ENCODE measurements at regions not wholly inside any gene's neighbourhood (a gene's known extent, or its start where the extent isn't known, plus 50 kb on each side); places are given as distances from the start of the nearest gene placed in this dataset.

- no peak for TF ChIP-seq PCBP1 (IDR thresholded peaks at IDR 0.05; ENCODE audit: low read depth, low read length, poor library complexity, severe bottlenecking)
- TF ChIP-seq ZNF780A (CRISPR knock-in tag; IDR thresholded peaks at IDR 0.05) = no peak
- no peak for TF ChIP-seq TAF15 (IDR thresholded peaks at IDR 0.05; ENCODE audit: low read depth, low read length)
- TF ChIP-seq ZNF280B (CRISPR knock-in tag; IDR thresholded peaks at IDR 0.05) = no peak
- no peak for TF ChIP-seq ZBTB8A (IDR thresholded peaks at IDR 0.05; ENCODE audit: partially characterized antibody)
- no peak for TF ChIP-seq ZNF609 (CRISPR knock-in tag; IDR thresholded peaks at IDR 0.05; ENCODE audit: borderline replicate concordance)
- no peak for TF ChIP-seq ZFP1 (CRISPR knock-in tag; IDR thresholded peaks at IDR 0.05)
- TF ChIP-seq MYC (IDR thresholded peaks at IDR 0.05; ENCODE audit: low read depth, low read length) = no peak
- no peak for TF ChIP-seq MYC (CRISPR knock-in tag; IDR thresholded peaks at IDR 0.05; ENCODE audit: borderline replicate concordance, low read depth)
- no peak for TF ChIP-seq YY1 (IDR thresholded peaks at IDR 0.05; ENCODE audit: borderline replicate concordance in 1 of 3, control insufficient read depth in 1 of 3, extremely low read depth in 1 of 3, insufficient read depth in 3 of 3, insufficient read length in 1 of 3, insufficient replicate concordance in 2 of 3, low read depth in 1 of 3, low read length in 2 of 3)
- TF ChIP-seq, protein P1, sequence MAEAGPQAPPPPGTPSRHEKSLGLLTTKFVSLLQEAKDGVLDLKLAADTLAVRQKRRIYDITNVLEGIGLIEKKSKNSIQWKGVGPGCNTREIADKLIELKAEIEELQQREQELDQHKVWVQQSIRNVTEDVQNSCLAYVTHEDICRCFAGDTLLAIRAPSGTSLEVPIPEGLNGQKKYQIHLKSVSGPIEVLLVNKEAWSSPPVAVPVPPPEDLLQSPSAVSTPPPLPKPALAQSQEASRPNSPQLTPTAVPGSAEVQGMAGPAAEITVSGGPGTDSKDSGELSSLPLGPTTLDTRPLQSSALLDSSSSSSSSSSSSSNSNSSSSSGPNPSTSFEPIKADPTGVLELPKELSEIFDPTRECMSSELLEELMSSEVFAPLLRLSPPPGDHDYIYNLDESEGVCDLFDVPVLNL (CRISPR knock-in tag; IDR thresholded peaks at IDR 0.05; ENCODE audit: low read depth) = no peak
- TF ChIP-seq GATAD2A (IDR thresholded peaks at IDR 0.05) = no peak
These were observed 649.5 kb upstream of the MKI67 start for GRCh38 chr10:128775743-128776142.

Data from K562 (cell line).